Esophagus (tissue), 2 donors: ENCODE measurements at regions not wholly inside any gene's neighbourhood (a gene's known extent, or its start where the extent isn't known, plus 50 kb on each side); places are given as distances from the start of the nearest gene placed in this dataset.
"Not testable (repeated sequence)": the region's sequence is repeated elsewhere in the genome, so short reads cannot be mapped to it uniquely, and the experiment has no call there.

Source experiments
- H3K27ac ChIP-seq, 2 donors: one replicate each; pipeline ENCODE4 v1.5.1; 2013; ENCODE audit warnings: low read depth in 2 of 2, mild to moderate bottlenecking in 2 of 2, inconsistent platforms in 1 of 2, low read length in 1 of 2, moderate library complexity in 1 of 2
- H3K27me3 ChIP-seq, 2 donors: one replicate each; pipeline ENCODE4 v1.6.1; 2013; ENCODE audit warnings: low read length in 2 of 2, control low read depth in 1 of 2, mild to moderate bottlenecking in 1 of 2; ENCODE audit not compliant: insufficient read depth in 2 of 2, control insufficient read depth in 1 of 2
- H3K36me3 ChIP-seq, 2 donors: one replicate each; pipeline ENCODE4 v1.6.1; 2013; ENCODE audit warnings: low read length in 1 of 2; ENCODE audit not compliant: control insufficient read depth in 2 of 2, insufficient read depth in 2 of 2
- H3K4me1 ChIP-seq, 2 donors: one replicate each; pipeline ENCODE4 v1.6.1; 2013; ENCODE audit warnings: low read length in 1 of 2; ENCODE audit not compliant: control insufficient read depth in 2 of 2, insufficient read depth in 2 of 2
- H3K4me3 ChIP-seq, 2 donors: one replicate each; pipeline ENCODE4 v1.5.1; 2013; ENCODE audit warnings: low read length in 2 of 2, mild to moderate bottlenecking in 2 of 2, low read depth in 1 of 2, moderate library complexity in 1 of 2
- H3K9me3 ChIP-seq, 2 donors: one replicate each; pipeline ENCODE4 v1.6.1; 2013; ENCODE audit warnings: mild to moderate bottlenecking in 2 of 2, low read depth in 1 of 2, low read length in 1 of 2, moderate library complexity in 1 of 2; ENCODE audit not compliant: control insufficient read depth in 2 of 2, insufficient read depth in 1 of 2
- WGBS, 2 donors: extraction: QIAGEN DNeasy Blood & Tissue Kit; methylation state at CpG; one replicate each; pipeline ENCODE4 v1.1.7; 2013; 5-methylcytosine and 5-hydroxymethylcytosine counted together
- donor health status: healthy with polysubstance abuse.
- donor health status: Bipolar disorder and iron deficiency.

GRCh38 chr15:22250501-22251290 lies 170.4 kb downstream of the OR4M2 start:
- H3K27ac ChIP-seq, H3K4me3 ChIP-seq, H3K4me1 ChIP-seq, H3K36me3 ChIP-seq, H3K27me3 ChIP-seq: not testable (repeated sequence)
- peaks cover 0 to 14% of the 10 kb centered on the region in 2 donors for H3K9me3 ChIP-seq
- 68 to 73% methylated on average over 18 of the region's 18 CpGs for WGBS, 2 donors

- Histone ChIP-seq H3K4me1 (no peaks in the 10 kb centered on the region), H3K9me3 (peaks cover 0 to 14% of the 10 kb centered on the region in 2 donors), H3K36me3 (no peaks in the 10 kb centered on the region), H3K27ac (no peak overlapping the region), H3K4me3 (no peak overlapping the region), H3K27me3 (no peaks in the 10 kb centered on the region)
- WGBS, 2 donors: 58 to 60% methylated on average over 1 of the region's 1 CpG
Observed at GRCh38 chr15:22251422-22251821, 171.1 kb downstream of the OR4M2 start.

GRCh38 chr15:22252047-22252446 lies 171.7 kb downstream of the OR4M2 start:
- H3K4me1 ChIP-seq, H3K36me3 ChIP-seq, H3K27me3 ChIP-seq, H3K27ac ChIP-seq, H3K4me3 ChIP-seq: not testable (repeated sequence)
- 58% methylated on average over 4 of the region's 4 CpGs for WGBS, 2 donors
- H3K9me3 ChIP-seq: peaks cover 0 to 19% of the 10 kb centered on the region in 2 donors

GRCh38 chr15:22252521-22252920 lies 172.2 kb downstream of the OR4M2 start:
- not testable (repeated sequence) for H3K27ac ChIP-seq, H3K4me1 ChIP-seq, H3K4me3 ChIP-seq, H3K36me3 ChIP-seq, H3K27me3 ChIP-seq
- WGBS, 2 donors: 78 to 84% methylated on average over 7 of the region's 7 CpGs
- H3K9me3 ChIP-seq: peaks cover 0 to 20% of the 10 kb centered on the region in 2 donors

GRCh38 chr15:22253002-22253675 lies 172.8 kb downstream of the OR4M2 start:
- not testable (repeated sequence) for H3K27me3 ChIP-seq, H3K4me3 ChIP-seq, H3K4me1 ChIP-seq, H3K27ac ChIP-seq, H3K36me3 ChIP-seq
- WGBS, 2 donors: 75 to 76% methylated on average over 14 of the region's 14 CpGs
- peaks cover 0 to 21% of the 10 kb centered on the region in 2 donors for H3K9me3 ChIP-seq

GRCh38 chr15:22253676-22254408 lies 173.5 kb downstream of the OR4M2 start:
- no peaks in the 10 kb centered on the region for H3K36me3 ChIP-seq
- no peaks in the 10 kb centered on the region for H3K4me1 ChIP-seq
- peaks cover 0 to 27% of the 10 kb centered on the region in 2 donors for H3K9me3 ChIP-seq
- WGBS, 2 donors: 54 to 56% methylated on average over 8 of the region's 8 CpGs
- H3K27me3 ChIP-seq: no peaks in the 10 kb centered on the region
- no peak overlapping the region for H3K27ac ChIP-seq
- no peak overlapping the region for H3K4me3 ChIP-seq

GRCh38 chr15:22254409-22255045 lies 174.2 kb downstream of the OR4M2 start:
- not testable (repeated sequence) for H3K4me1 ChIP-seq, H3K36me3 ChIP-seq, H3K4me3 ChIP-seq, H3K27ac ChIP-seq, H3K27me3 ChIP-seq
- WGBS, 2 donors: 62 to 68% methylated on average over 11 to 14 of the region's 14 CpGs
- peaks cover 0 to 29% of the 10 kb centered on the region in 2 donors for H3K9me3 ChIP-seq

GRCh38 chr15:22255606-22256005 lies 175.3 kb downstream of the OR4M2 start:
- H3K27me3 ChIP-seq, H3K4me3 ChIP-seq, H3K4me1 ChIP-seq, H3K36me3 ChIP-seq, H3K27ac ChIP-seq: not testable (repeated sequence)
- H3K9me3 ChIP-seq: peaks cover 0 to 26% of the 10 kb centered on the region in 2 donors
- 79% methylated on average over 7 of the region's 7 CpGs for WGBS, 2 donors

GRCh38 chr15:22256389-22257046 lies 176.2 kb downstream of the OR4M2 start:
- H3K4me1 ChIP-seq, H3K4me3 ChIP-seq, H3K27me3 ChIP-seq, H3K36me3 ChIP-seq, H3K27ac ChIP-seq: not testable (repeated sequence)
- WGBS, 2 donors: 74 to 80% methylated on average over 20 of the region's 20 CpGs
- peaks cover 0 to 22% of the 10 kb centered on the region in 2 donors for H3K9me3 ChIP-seq
